H9 (cell line): ENCODE measurements at regions not wholly inside any gene's neighbourhood (a gene's known extent, or its start where the extent isn't known, plus 50 kb on each side); places are given as distances from the start of the nearest gene placed in this dataset.

Source experiments
- DNase-seq: peaks from one replicate; pipeline ENCODE4 v3.0.0-alpha.2; 2017
- H2AFZ ChIP-seq: one replicate; pipeline ENCODE4 v1.6.1; 2013; ENCODE audit warnings: mild to moderate bottlenecking, low read length, control low read depth, moderate library complexity
- H2AK5ac ChIP-seq: 2 replicates; pipeline ENCODE4 v1.6.1; 2013; ENCODE audit warnings: low read length, control low read depth, mixed read lengths; ENCODE audit not compliant: insufficient read length
- H2BK120ac ChIP-seq: one replicate; pipeline ENCODE4 v1.6.1; 2013; ENCODE audit warnings: low read depth, mild to moderate bottlenecking, low read length, control low read depth, inconsistent platforms; ENCODE audit not compliant: poor library complexity, severe bottlenecking
- H2BK12ac ChIP-seq: 2 replicates; pipeline ENCODE4 v1.6.1; 2013; ENCODE audit warnings: low read length, control low read depth, mixed read lengths, low read depth; ENCODE audit not compliant: insufficient read length
- H2BK15ac ChIP-seq: 2 replicates; pipeline ENCODE4 v1.6.1; 2013; ENCODE audit warnings: low read depth, low read length, control low read depth
- H2BK20ac ChIP-seq: one replicate; pipeline ENCODE4 v1.6.1; 2013; ENCODE audit warnings: low read depth, mild to moderate bottlenecking, low read length, control low read depth, inconsistent platforms; ENCODE audit not compliant: poor library complexity, severe bottlenecking
- H2BK5ac ChIP-seq: 2 replicates; pipeline ENCODE4 v1.6.1; 2013; ENCODE audit warnings: low read length, control low read depth, mixed read lengths; ENCODE audit not compliant: insufficient read length
- H3K14ac ChIP-seq: 2 replicates; pipeline ENCODE4 v1.6.1; 2013; ENCODE audit warnings: low read length, control low read depth; ENCODE audit not compliant: insufficient read depth
- H3K18ac ChIP-seq: 2 replicates; pipeline ENCODE4 v1.6.1; 2013; ENCODE audit warnings: low read depth, mild to moderate bottlenecking, mixed read lengths, low read length, control low read depth; ENCODE audit not compliant: insufficient read length
- H3K23ac ChIP-seq: 2 replicates; pipeline ENCODE4 v1.6.1; 2013; ENCODE audit warnings: low read length, control low read depth, mixed read lengths, low read depth; ENCODE audit not compliant: insufficient read length
- H3K23me2 ChIP-seq: 2 replicates; pipeline ENCODE4 v1.6.1; 2013; ENCODE audit warnings: low read depth, mild to moderate bottlenecking, mixed read lengths, low read length, control low read depth; ENCODE audit not compliant: insufficient read length, poor library complexity, severe bottlenecking
- H3K27ac ChIP-seq: 2 replicates; pipeline ENCODE4 v1.5.1; 2013; ENCODE audit warnings: low read length, control low read depth, mixed read lengths, low read depth; ENCODE audit not compliant: insufficient read length
- H3K27me3 ChIP-seq: 2 replicates; pipeline ENCODE4 v1.6.1; 2013; ENCODE audit warnings: low read length, control low read depth, inconsistent platforms; ENCODE audit not compliant: insufficient read depth
- H3K4ac ChIP-seq: 2 replicates; pipeline ENCODE4 v1.6.1; 2013; ENCODE audit warnings: low read depth, mild to moderate bottlenecking, control low read depth, inconsistent platforms, low read length, moderate library complexity
- H3K4me1 ChIP-seq: 2 replicates; pipeline ENCODE4 v1.6.1; 2013; ENCODE audit warnings: low read length, control low read depth, inconsistent platforms; ENCODE audit not compliant: insufficient read depth
- H3K4me2 ChIP-seq: 2 replicates; pipeline ENCODE4 v1.6.1; 2013; ENCODE audit warnings: low read length, control low read depth, mixed read lengths; ENCODE audit not compliant: insufficient read length, insufficient read depth
- H3K56ac ChIP-seq: 2 replicates; pipeline ENCODE4 v1.6.1; 2013; ENCODE audit warnings: low read depth, mild to moderate bottlenecking, mixed read lengths, low read length, control low read depth; ENCODE audit not compliant: insufficient read length
- H3K79me1 ChIP-seq: 2 replicates; pipeline ENCODE4 v1.6.1; 2013; ENCODE audit warnings: low read depth, mild to moderate bottlenecking, moderate library complexity, low read length, control low read depth, inconsistent platforms; ENCODE audit not compliant: insufficient read depth, poor library complexity, severe bottlenecking
- H3K79me2 ChIP-seq: 2 replicates; pipeline ENCODE4 v1.6.1; 2013; ENCODE audit warnings: low read length, control low read depth, inconsistent platforms; ENCODE audit not compliant: insufficient read depth
- H3K9ac ChIP-seq: 2 replicates; pipeline ENCODE4 v1.6.1; 2013; ENCODE audit warnings: low read length, control low read depth, mixed read lengths; ENCODE audit not compliant: insufficient read length; ENCODE audit errors: extremely low read depth
- H3K9me3 ChIP-seq: one replicate; pipeline ENCODE4 v1.6.1; 2013; ENCODE audit warnings: low read depth, low read length, inconsistent platforms; ENCODE audit not compliant: control insufficient read depth
- H3T11ph ChIP-seq: one replicate; pipeline ENCODE4 v1.6.1; 2013; ENCODE audit warnings: mild to moderate bottlenecking, low read length, control low read depth, inconsistent platforms
- H4K20me1 ChIP-seq: one replicate; pipeline ENCODE4 v1.6.1; 2013; ENCODE audit not compliant: control insufficient read depth, insufficient read length, insufficient read depth
- H4K5ac ChIP-seq: 2 replicates; pipeline ENCODE4 v1.6.1; 2013; ENCODE audit warnings: low read depth, mild to moderate bottlenecking, mixed read lengths, low read length, control low read depth; ENCODE audit not compliant: insufficient read length
- H4K8ac ChIP-seq: replicated peaks from 2 replicates; pipeline ENCODE4 v1.6.1; 2013; ENCODE audit warnings: low read length, control low read depth, mixed read lengths, low read depth; ENCODE audit not compliant: insufficient read length
- H4K91ac ChIP-seq: 2 replicates; pipeline ENCODE4 v1.6.1; 2013; ENCODE audit warnings: low read depth, mild to moderate bottlenecking, moderate library complexity, mixed read lengths, low read length, control low read depth; ENCODE audit not compliant: insufficient read length
- H3K27ac Mint-ChIP-seq, 3 experiments: 2 replicates in 2 of 3; 3 replicates in 1 of 3; pipeline ENCODE4 v1.8.0; 2020 to 2021; ENCODE audit warnings: mixed read lengths in 3 of 3, mild to moderate bottlenecking in 1 of 3, moderate library complexity in 1 of 3
- H3K27me3 Mint-ChIP-seq: 2 replicates; pipeline ENCODE4 v1.8.0; 2021; ENCODE audit warnings: low read depth, mild to moderate bottlenecking, moderate library complexity, mixed read lengths
- H3K36me3 Mint-ChIP-seq, 3 experiments: 2 replicates in 2 of 3; 3 replicates in 1 of 3; pipeline ENCODE4 v1.8.0; 2020 to 2021; ENCODE audit warnings: low read depth in 3 of 3, mixed read lengths in 3 of 3; ENCODE audit not compliant: insufficient read depth in 1 of 3
- H3K4me1 Mint-ChIP-seq, 2 experiments: 2 replicates each; pipeline ENCODE4 v1.8.0; 2020; ENCODE audit warnings: mixed read lengths in 2 of 2
- H3K4me3 Mint-ChIP-seq, 2 experiments: 2 replicates in 1 of 2; 3 replicates in 1 of 2; pipeline ENCODE4 v1.8.0; 2020 to 2021; ENCODE audit warnings: mild to moderate bottlenecking in 2 of 2, mixed read lengths in 2 of 2, moderate library complexity in 1 of 2
- H3K9me3 Mint-ChIP-seq, 2 experiments: 2 replicates in 1 of 2; 3 replicates in 1 of 2; pipeline ENCODE4 v1.8.0; 2020; ENCODE audit warnings: mild to moderate bottlenecking in 2 of 2, mixed read lengths in 2 of 2, moderate library complexity in 1 of 2
- CTCF ChIP-seq: fragments of 200-600 bp; sonication (generic); conservative IDR thresholded peaks from 3 replicates; pipeline ENCODE4 v1.8.0; 2021; ENCODE audit warnings: antibody characterized with exemption, mild to moderate bottlenecking
- WGBS: extraction: QIAGEN DNeasy Blood & Tissue Kit; methylation state at CpG from one replicate; pipeline ENCODE4 v1.1.7; 2013; ENCODE audit warnings: missing lambda C conversion rate, low lambda C conversion rate, mixed read lengths; ENCODE audit not compliant: insufficient read length; ENCODE audit errors: extremely low coverage; 5-methylcytosine and 5-hydroxymethylcytosine counted together

- H4K8ac ChIP-seq = no peak overlapping the region
- no peak overlapping the region for H3K4me2 ChIP-seq
- no peak overlapping the region for H4K91ac ChIP-seq
- no peaks in the 10 kb centered on the region for H3K9me3 ChIP-seq
- H3K27ac Mint-ChIP-seq = peak overlapping the region; percentile 4 to 61 (median 21); a peak in 3 of 7 replicates
- H3K4ac ChIP-seq = no peak overlapping the region
- no peaks in the 10 kb centered on the region for H3K36me3 Mint-ChIP-seq
- no peak overlapping the region for H4K5ac ChIP-seq
- H3K27me3 ChIP-seq = no peaks in the 10 kb centered on the region
- no peak overlapping the region for H3K4me3 Mint-ChIP-seq
- no peaks in the 10 kb centered on the region for H4K20me1 ChIP-seq
- H3K14ac ChIP-seq = no peak overlapping the region
- no peak overlapping the region for H2BK5ac ChIP-seq
- H3K4me1 ChIP-seq = no peaks in the 10 kb centered on the region
- no peaks in the 10 kb centered on the region for H3K79me2 ChIP-seq
- H2BK15ac ChIP-seq = no peak overlapping the region
- no peak overlapping the region for H3K27ac ChIP-seq
- no peak overlapping the region for H2AK5ac ChIP-seq
- no peak overlapping the region for H3K9ac ChIP-seq
- no peak overlapping the region for H3K23ac ChIP-seq
- peaks cover 2 to 4% of the 10 kb centered on the region in 2 experiments; a peak in 1 of 4 replicates for H3K4me1 Mint-ChIP-seq
- H3K27me3 Mint-ChIP-seq = no peaks in the 10 kb centered on the region
- H3T11ph ChIP-seq = no peak overlapping the region
- DNase-seq = peak; percentile 48
- H3K18ac ChIP-seq = no peak overlapping the region
- WGBS = no CpG with 5 or more reads among the region's 20 CpGs
- no peak overlapping the region for H2BK20ac ChIP-seq
- no peak for TF ChIP-seq CTCF
- H2BK120ac ChIP-seq = no peak overlapping the region
- no peaks in the 10 kb centered on the region for H3K9me3 Mint-ChIP-seq
- no peak overlapping the region for H2AFZ ChIP-seq
- H3K56ac ChIP-seq = no peak overlapping the region
- H3K23me2 ChIP-seq = no peaks in the 10 kb centered on the region
- H3K79me1 ChIP-seq = no peaks in the 10 kb centered on the region
- no peak overlapping the region for H2BK12ac ChIP-seq
Observed at GRCh38 chr2:42874949-42875801, 82.8 kb upstream of the HAAO start.
